Liver (tissue), 8 donors: ENCODE measurements at regions not wholly inside any gene's neighbourhood (a gene's known extent, or its start where the extent isn't known, plus 50 kb on each side); places are given as distances from the start of the nearest gene placed in this dataset.

Experiments
- DNase-seq: peaks from one replicate; pipeline ENCODE4 v3.0.0-alpha.2; 2017; ENCODE audit warnings: low spot score
- H3K27ac ChIP-seq, 2 donors: one replicate each; pipeline ENCODE4 v1.7.0; 2013; ENCODE audit warnings: inconsistent platforms in 2 of 2, low read length in 2 of 2, control low read depth in 1 of 2, low read depth in 1 of 2, mild to moderate bottlenecking in 1 of 2
- H3K27me3 ChIP-seq, 4 donors: one replicate each; pipeline versions ENCODE4 v1.6.1 to v1.7.0; 2013; ENCODE audit warnings: low read length in 3 of 4, inconsistent platforms in 1 of 4, mild to moderate bottlenecking in 1 of 4, moderate library complexity in 1 of 4; ENCODE audit not compliant: control insufficient read depth in 4 of 4, insufficient read depth in 4 of 4
- H3K36me3 ChIP-seq, 4 donors: one replicate each; pipeline versions ENCODE4 v1.6.1 to v1.7.0; 2013; ENCODE audit warnings: low read length in 3 of 4, mild to moderate bottlenecking in 3 of 4, low read depth in 1 of 4, moderate library complexity in 1 of 4; ENCODE audit not compliant: control insufficient read depth in 4 of 4, insufficient read depth in 3 of 4
- H3K4me1 ChIP-seq, 4 donors: one replicate each; pipeline versions ENCODE4 v1.6.1 to v1.7.0; 2013; ENCODE audit warnings: low read length in 3 of 4, mild to moderate bottlenecking in 3 of 4, moderate library complexity in 1 of 4; ENCODE audit not compliant: control insufficient read depth in 4 of 4, insufficient read depth in 4 of 4
- H3K4me3 ChIP-seq, 3 donors: one replicate each; pipeline versions ENCODE4 v1.6.1 to v1.7.0; 2013; ENCODE audit warnings: low read length in 3 of 3, control low read depth in 1 of 3, low read depth in 1 of 3, mild to moderate bottlenecking in 1 of 3
- H3K9ac ChIP-seq, 2 donors: one replicate each; pipeline ENCODE4 v1.7.0; 2013; ENCODE audit warnings: low read length in 2 of 2, mild to moderate bottlenecking in 2 of 2, moderate library complexity in 2 of 2, control low read depth in 1 of 2, low read depth in 1 of 2
- H3K9me3 ChIP-seq, 4 donors: one replicate each; pipeline versions ENCODE4 v1.6.1 to v1.7.0; 2013; ENCODE audit warnings: low read length in 3 of 4; ENCODE audit not compliant: control insufficient read depth in 4 of 4
- EGR1 ChIP-seq, 2 donors: IDR thresholded peaks; 2 replicates each; pipeline ENCODE4 v1.6.1; 2016 to 2018; ENCODE audit warnings: antibody characterized with exemption in 2 of 2, low read depth in 2 of 2
- FOXA1 ChIP-seq: IDR thresholded peaks from 2 replicates; pipeline ENCODE4 v1.6.1; 2016; ENCODE audit warnings: antibody characterized with exemption
- FOXA2 ChIP-seq: IDR thresholded peaks from 2 replicates; pipeline ENCODE4 v1.6.1; 2016; ENCODE audit warnings: antibody characterized with exemption
- HNF4A ChIP-seq, 2 donors: conservative IDR thresholded peaks; 2 replicates each; pipeline ENCODE4 v1.6.1; 2016; ENCODE audit warnings: antibody characterized with exemption in 2 of 2, mild to moderate bottlenecking in 2 of 2
- HNF4G ChIP-seq: IDR thresholded peaks from 2 replicates; pipeline ENCODE4 v1.6.1; 2016; ENCODE audit warnings: antibody characterized with exemption
- JUND ChIP-seq, 2 donors: IDR thresholded peaks; 2 replicates each; pipeline ENCODE4 v1.6.1; 2016; ENCODE audit warnings: antibody characterized with exemption in 2 of 2
- NR2F2 ChIP-seq: IDR thresholded peaks from 2 replicates; pipeline ENCODE4 v1.6.1; 2016; ENCODE audit warnings: antibody characterized with exemption
- RAD21 ChIP-seq, 2 donors: IDR thresholded peaks; 2 replicates each; pipeline ENCODE4 v1.6.1; 2016; ENCODE audit warnings: antibody characterized with exemption in 2 of 2, mild to moderate bottlenecking in 2 of 2
- RXRA ChIP-seq, 2 donors: IDR thresholded peaks; 2 replicates each; pipeline ENCODE4 v1.6.1; 2017 to 2018; ENCODE audit warnings: antibody characterized with exemption in 2 of 2, mild to moderate bottlenecking in 1 of 2
- SP1 ChIP-seq: IDR thresholded peaks from 2 replicates; pipeline ENCODE4 v1.6.1; 2018; ENCODE audit warnings: antibody characterized with exemption, mild to moderate bottlenecking
- TAF1 ChIP-seq: conservative IDR thresholded peaks from 2 replicates; pipeline ENCODE4 v1.6.1; 2016; ENCODE audit warnings: antibody characterized with exemption, mild to moderate bottlenecking
- YY1 ChIP-seq: IDR thresholded peaks from 2 replicates; pipeline ENCODE4 v1.6.1; 2016; ENCODE audit warnings: antibody characterized with exemption, mild to moderate bottlenecking
- WGBS: extraction: QIAGEN DNeasy Blood & Tissue Kit; methylation state at CpG from one replicate; pipeline ENCODE4 v1.1.7; 2013; 5-methylcytosine and 5-hydroxymethylcytosine counted together
- TF ChIP-seq, protein P1 (sequence below): IDR thresholded peaks from 2 replicates; pipeline ENCODE4 v1.6.1; 2016; ENCODE audit warnings: antibody characterized with exemption, mild to moderate bottlenecking
- TF ChIP-seq, protein P2 (sequence below): fragments of 150-350 bp; IDR thresholded peaks from 2 replicates; pipeline ENCODE4 v1.5.1; 2017; ENCODE audit warnings: improper control_type of control experiment, low read depth, low read length; ENCODE audit not compliant: missing input control
- TF ChIP-seq, protein P3 (sequence below): IDR thresholded peaks from 2 replicates; pipeline ENCODE4 v1.6.1; 2016; ENCODE audit warnings: antibody characterized with exemption
- TF ChIP-seq, protein P4 (sequence below): IDR thresholded peaks from 2 replicates; pipeline ENCODE4 v1.6.1; 2016; ENCODE audit warnings: antibody characterized with exemption
- donor health status: healthy.
- donor health status: healthy.
- donor health status: healthy.
- donor health status: healthy.
- donor health status: healthy.

DNA sequence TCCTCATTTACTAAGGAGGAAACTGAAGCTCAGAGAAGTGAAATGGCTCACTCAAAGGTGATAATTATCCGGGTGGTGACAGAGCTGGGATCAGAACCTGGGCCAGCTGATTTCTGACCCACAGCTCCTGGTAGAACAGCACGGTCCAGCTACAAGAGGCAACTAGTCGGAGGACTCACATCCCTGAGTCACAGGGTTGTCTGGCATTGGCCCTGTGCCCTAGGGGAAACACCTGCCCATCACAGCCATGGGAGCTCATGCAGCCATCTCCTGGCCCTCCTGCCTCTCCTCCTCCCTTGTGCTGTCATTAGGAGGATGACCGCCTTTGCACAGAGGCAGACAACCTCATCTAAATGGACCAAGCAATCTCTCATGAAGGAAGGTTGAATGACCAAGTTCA, 115.2 kb upstream of the TSPAN5 start:
- DNase-seq: no peak
- H3K4me1 ChIP-seq: peaks cover 0 to 4% (median 1%) of the 10 kb centered on the region in 4 donors
- H3K4me3 ChIP-seq: no peak overlapping the region
- peaks cover 0 to 6% (median under 1%) of the 10 kb centered on the region in 4 donors for H3K9me3 ChIP-seq
- H3K27me3 ChIP-seq: no peaks in the 10 kb centered on the region
- WGBS: 91% methylated on average over 4 of the region's 4 CpGs
- no peak overlapping the region for H3K27ac ChIP-seq
- TF ChIP-seq, protein P1, sequence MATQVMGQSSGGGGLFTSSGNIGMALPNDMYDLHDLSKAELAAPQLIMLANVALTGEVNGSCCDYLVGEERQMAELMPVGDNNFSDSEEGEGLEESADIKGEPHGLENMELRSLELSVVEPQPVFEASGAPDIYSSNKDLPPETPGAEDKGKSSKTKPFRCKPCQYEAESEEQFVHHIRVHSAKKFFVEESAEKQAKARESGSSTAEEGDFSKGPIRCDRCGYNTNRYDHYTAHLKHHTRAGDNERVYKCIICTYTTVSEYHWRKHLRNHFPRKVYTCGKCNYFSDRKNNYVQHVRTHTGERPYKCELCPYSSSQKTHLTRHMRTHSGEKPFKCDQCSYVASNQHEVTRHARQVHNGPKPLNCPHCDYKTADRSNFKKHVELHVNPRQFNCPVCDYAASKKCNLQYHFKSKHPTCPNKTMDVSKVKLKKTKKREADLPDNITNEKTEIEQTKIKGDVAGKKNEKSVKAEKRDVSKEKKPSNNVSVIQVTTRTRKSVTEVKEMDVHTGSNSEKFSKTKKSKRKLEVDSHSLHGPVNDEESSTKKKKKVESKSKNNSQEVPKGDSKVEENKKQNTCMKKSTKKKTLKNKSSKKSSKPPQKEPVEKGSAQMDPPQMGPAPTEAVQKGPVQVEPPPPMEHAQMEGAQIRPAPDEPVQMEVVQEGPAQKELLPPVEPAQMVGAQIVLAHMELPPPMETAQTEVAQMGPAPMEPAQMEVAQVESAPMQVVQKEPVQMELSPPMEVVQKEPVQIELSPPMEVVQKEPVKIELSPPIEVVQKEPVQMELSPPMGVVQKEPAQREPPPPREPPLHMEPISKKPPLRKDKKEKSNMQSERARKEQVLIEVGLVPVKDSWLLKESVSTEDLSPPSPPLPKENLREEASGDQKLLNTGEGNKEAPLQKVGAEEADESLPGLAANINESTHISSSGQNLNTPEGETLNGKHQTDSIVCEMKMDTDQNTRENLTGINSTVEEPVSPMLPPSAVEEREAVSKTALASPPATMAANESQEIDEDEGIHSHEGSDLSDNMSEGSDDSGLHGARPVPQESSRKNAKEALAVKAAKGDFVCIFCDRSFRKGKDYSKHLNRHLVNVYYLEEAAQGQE: no peak
- TF ChIP-seq EGR1 (IDR thresholded peaks at IDR 0.05; ENCODE audit: low read depth in 2 of 2) (no peak), RXRA (IDR thresholded peaks at IDR 0.05) (no peak), NR2F2 (no peak), FOXA1 (no peak), HNF4G (no peak), TAF1 (no peak), FOXA2 (no peak), JUND (IDR thresholded peaks at IDR 0.05) (no peak), RAD21 (IDR thresholded peaks at IDR 0.05) (no peak)
- TF ChIP-seq, protein P2, sequence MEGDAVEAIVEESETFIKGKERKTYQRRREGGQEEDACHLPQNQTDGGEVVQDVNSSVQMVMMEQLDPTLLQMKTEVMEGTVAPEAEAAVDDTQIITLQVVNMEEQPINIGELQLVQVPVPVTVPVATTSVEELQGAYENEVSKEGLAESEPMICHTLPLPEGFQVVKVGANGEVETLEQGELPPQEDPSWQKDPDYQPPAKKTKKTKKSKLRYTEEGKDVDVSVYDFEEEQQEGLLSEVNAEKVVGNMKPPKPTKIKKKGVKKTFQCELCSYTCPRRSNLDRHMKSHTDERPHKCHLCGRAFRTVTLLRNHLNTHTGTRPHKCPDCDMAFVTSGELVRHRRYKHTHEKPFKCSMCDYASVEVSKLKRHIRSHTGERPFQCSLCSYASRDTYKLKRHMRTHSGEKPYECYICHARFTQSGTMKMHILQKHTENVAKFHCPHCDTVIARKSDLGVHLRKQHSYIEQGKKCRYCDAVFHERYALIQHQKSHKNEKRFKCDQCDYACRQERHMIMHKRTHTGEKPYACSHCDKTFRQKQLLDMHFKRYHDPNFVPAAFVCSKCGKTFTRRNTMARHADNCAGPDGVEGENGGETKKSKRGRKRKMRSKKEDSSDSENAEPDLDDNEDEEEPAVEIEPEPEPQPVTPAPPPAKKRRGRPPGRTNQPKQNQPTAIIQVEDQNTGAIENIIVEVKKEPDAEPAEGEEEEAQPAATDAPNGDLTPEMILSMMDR: no peak
- no peaks in the 10 kb centered on the region for H3K36me3 ChIP-seq
- H3K9ac ChIP-seq: no peak overlapping the region

DNA sequence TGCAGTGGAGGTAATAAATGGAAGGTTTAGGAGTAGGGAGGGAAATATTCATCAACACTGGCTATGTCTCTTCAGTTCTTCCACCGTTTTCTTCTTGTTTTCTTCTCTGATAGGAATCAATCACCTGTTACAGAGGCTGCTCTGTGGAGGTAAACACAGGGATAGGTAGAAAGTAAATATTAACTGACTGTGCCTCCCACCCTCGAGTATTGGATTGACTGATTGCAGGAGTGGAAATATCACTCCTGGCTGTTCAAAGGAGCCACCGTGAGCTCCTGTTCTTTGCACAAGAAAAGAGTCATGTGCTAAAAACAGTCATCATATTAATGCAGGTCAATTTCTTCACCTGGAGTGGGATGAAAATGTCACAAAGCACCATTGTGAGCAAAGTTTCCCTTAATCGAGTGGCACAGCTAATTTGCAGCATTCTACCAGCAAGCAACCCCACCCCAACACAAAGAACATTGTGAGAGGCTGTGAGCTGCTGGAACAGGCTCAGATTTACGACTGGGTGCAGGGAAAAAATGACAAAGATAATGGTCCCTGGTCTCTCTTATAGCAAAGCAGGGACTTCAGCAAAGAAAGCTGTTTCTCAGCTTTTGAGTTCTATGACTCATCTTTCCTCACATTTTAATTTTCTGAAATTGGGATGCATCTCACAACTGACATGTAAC, 113.7 kb upstream of the TSPAN5 start:
- H3K9ac ChIP-seq: no peak overlapping the region
- no peak overlapping the region for H3K27ac ChIP-seq
- no peaks in the 10 kb centered on the region for H3K27me3 ChIP-seq
- DNase-seq: no peak
- 28% methylated on average over 5 of the region's 5 CpGs for WGBS
- no peaks in the 10 kb centered on the region for H3K4me1 ChIP-seq
- TF ChIP-seq NR2F2: no peak
- TF ChIP-seq HNF4A (conservative IDR thresholded peaks at IDR 0.05): no peak
- TF ChIP-seq YY1: no peak
- TF ChIP-seq, protein P3, sequence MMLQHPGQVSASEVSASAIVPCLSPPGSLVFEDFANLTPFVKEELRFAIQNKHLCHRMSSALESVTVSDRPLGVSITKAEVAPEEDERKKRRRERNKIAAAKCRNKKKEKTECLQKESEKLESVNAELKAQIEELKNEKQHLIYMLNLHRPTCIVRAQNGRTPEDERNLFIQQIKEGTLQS: no peak
- TF ChIP-seq, protein P4, sequence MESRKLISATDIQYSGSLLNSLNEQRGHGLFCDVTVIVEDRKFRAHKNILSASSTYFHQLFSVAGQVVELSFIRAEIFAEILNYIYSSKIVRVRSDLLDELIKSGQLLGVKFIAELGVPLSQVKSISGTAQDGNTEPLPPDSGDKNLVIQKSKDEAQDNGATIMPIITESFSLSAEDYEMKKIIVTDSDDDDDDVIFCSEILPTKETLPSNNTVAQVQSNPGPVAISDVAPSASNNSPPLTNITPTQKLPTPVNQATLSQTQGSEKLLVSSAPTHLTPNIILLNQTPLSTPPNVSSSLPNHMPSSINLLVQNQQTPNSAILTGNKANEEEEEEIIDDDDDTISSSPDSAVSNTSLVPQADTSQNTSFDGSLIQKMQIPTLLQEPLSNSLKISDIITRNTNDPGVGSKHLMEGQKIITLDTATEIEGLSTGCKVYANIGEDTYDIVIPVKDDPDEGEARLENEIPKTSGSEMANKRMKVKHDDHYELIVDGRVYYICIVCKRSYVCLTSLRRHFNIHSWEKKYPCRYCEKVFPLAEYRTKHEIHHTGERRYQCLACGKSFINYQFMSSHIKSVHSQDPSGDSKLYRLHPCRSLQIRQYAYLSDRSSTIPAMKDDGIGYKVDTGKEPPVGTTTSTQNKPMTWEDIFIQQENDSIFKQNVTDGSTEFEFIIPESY: no peak
- no peak for TF ChIP-seq RXRA (IDR thresholded peaks at IDR 0.05)
- TF ChIP-seq SP1: no peak
- TF ChIP-seq EGR1 (IDR thresholded peaks at IDR 0.05; ENCODE audit: low read depth in 2 of 2): no peak
- no peak for TF ChIP-seq FOXA2
- no peak for TF ChIP-seq RAD21 (IDR thresholded peaks at IDR 0.05)
- TF ChIP-seq, protein P1: no peak
- no peak for TF ChIP-seq JUND (IDR thresholded peaks at IDR 0.05)
- H3K4me3 ChIP-seq: no peak overlapping the region
- no peaks in the 10 kb centered on the region for H3K36me3 ChIP-seq
- H3K9me3 ChIP-seq: peaks cover 0 to 6% (median under 1%) of the 10 kb centered on the region in 4 donors
